Stimulated activated CD8-positive, alpha-beta memory T cell treated with anti-CD3 and anti-CD28 coated beads, Interleukin-15, amount 100 ng/mL, for 4 hours (primary cell): ENCODE measurements at regions not wholly inside any gene's neighbourhood (a gene's known extent, or its start where the extent isn't known, plus 50 kb on each side); places are given as distances from the start of the nearest gene placed in this dataset.
A peak's percentile ranks its signal among the peaks of the same experiment; 100 is the strongest.
"Not testable (repeated sequence)": the region's sequence is repeated elsewhere in the genome, so short reads cannot be mapped to it uniquely, and the experiment has no call there.

Experiments used
- DNase-seq, 2 donors: peaks; one replicate each; pipeline ENCODE4 v3.0.0-alpha.2; 2020; ENCODE audit warnings: low read depth in 2 of 2

- DNase-seq, result no peak
Observed at GRCh38 chr5:40453689-40454088, 226.0 kb upstream of the PTGER4 start.

- no peak for DNase-seq
Observed at GRCh38 chr5:40452874-40453624, 226.7 kb upstream of the PTGER4 start.

GRCh38 chr5:40447438-40447837 is 232.3 kb upstream of the PTGER4 start:
- DNase-seq, result no peak

- no peak for DNase-seq
Observed at GRCh38 chr5:40446910-40447309, 232.8 kb upstream of the PTGER4 start.

GRCh38 chr5:40442346-40442745 is 237.4 kb upstream of the PTGER4 start:
- no peak for DNase-seq

- DNase-seq, result peak in 1 of 2 donors; percentile 49
Observed at GRCh38 chr5:40441733-40442132, 238.0 kb upstream of the PTGER4 start.

- no peak for DNase-seq
Observed at GRCh38 chr5:40440746-40441145, 239.0 kb upstream of the PTGER4 start.

GRCh38 chr5:40439103-40439502 is 240.6 kb upstream of the PTGER4 start:
- peak in 1 of 2 donors; percentile 19 for DNase-seq

GRCh38 chr5:40438646-40439045 is 241.1 kb upstream of the PTGER4 start:
- not testable (repeated sequence) for DNase-seq

- DNase-seq, result peak in 1 of 2 donors; percentile 42
Observed at GRCh38 chr5:40437452-40437861, 242.3 kb upstream of the PTGER4 start.

GRCh38 chr5:40436535-40437237 is 243.0 kb upstream of the PTGER4 start:
- peak in 1 of 2 donors; percentile 10 for DNase-seq

- not testable (repeated sequence) for DNase-seq
Observed at GRCh38 chr5:40435706-40436105, 244.0 kb upstream of the PTGER4 start.

- DNase-seq, result no peak
Observed at GRCh38 chr5:40432836-40433235, 246.9 kb upstream of the PTGER4 start.

GRCh38 chr5:40431734-40432133 is 248.0 kb upstream of the PTGER4 start:
- no peak for DNase-seq

GRCh38 chr5:40430101-40430710 is 249.5 kb upstream of the PTGER4 start:
- no peak for DNase-seq

GRCh38 chr5:40429258-40430100 is 250.2 kb upstream of the PTGER4 start:
- DNase-seq, result no peak

GRCh38 chr5:40428815-40429214 is 250.9 kb upstream of the PTGER4 start:
- DNase-seq, result no peak

- DNase-seq, result no peak
Observed at GRCh38 chr5:40428126-40428525, 251.6 kb upstream of the PTGER4 start.

- not testable (repeated sequence) for DNase-seq
Observed at GRCh38 chr5:40417046-40417810, 262.5 kb upstream of the PTGER4 start.

- DNase-seq, result no peak
Observed at GRCh38 chr5:40416588-40416987, 263.1 kb upstream of the PTGER4 start.

GRCh38 chr5:40416098-40416497 is 263.6 kb upstream of the PTGER4 start:
- no peak for DNase-seq
